ENCODE measurements at regions not wholly inside any gene's neighbourhood (a gene's known extent, or its start where the extent isn't known, plus 50 kb on each side); places are given as distances from the start of the nearest gene placed in this dataset.

- H3K4me3 ChIP-seq, result no peak overlapping the region
- TF ChIP-seq POLR2AphosphoS5 (IDR thresholded peaks at IDR 0.05), result no peak
- TF ChIP-seq POLR2A (IDR thresholded peaks at IDR 0.05; ENCODE audit: low read depth), result no peak
- TF ChIP-seq CTCF (IDR thresholded peaks at IDR 0.05), result no peak
- no peak for TF ChIP-seq EP300 (IDR thresholded peaks at IDR 0.05)
- WGBS, result 90% methylated on average over 4 of the region's 4 CpGs
Measured at GRCh38 chr3:59277201-59277600, 227.4 kb upstream of the CFAP20DC start.

DNA sequence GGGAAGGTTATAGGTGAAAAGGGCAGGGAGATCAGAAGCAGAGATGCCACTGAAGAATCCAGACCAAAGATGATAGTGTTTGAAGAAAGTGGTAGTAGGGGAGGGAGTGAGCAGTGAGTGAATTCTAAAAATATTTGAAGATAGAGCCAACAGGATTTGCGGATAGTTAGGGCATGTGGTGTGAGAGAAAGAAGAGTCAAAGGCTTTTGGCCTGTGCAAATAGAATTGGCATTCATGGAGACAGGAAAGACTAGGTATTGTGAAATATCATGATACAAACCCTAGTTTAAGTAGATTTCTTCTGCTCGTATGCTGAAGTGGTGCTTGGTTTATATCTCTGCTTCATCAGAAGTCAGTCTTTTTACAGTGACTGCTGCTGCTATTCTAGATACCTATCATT lies 224.2 kb upstream of the CFAP20DC start:
- no peak for DNase-seq (ENCODE audit: extremely low spot score)
- no peaks in the 10 kb centered on the region for H3K9me3 ChIP-seq
- intact Hi-C loops (cut with DNase I), result no loop called here
- 73% methylated on average over 2 of the region's 2 CpGs for WGBS
- H3K4me1 ChIP-seq, result no peaks in the 10 kb centered on the region
- H3K36me3 ChIP-seq, result no peaks in the 10 kb centered on the region
- no peaks in the 10 kb centered on the region for H3K27me3 ChIP-seq
- no peak overlapping the region for H3K27ac ChIP-seq (replicated peaks in 1 of 4)
- H3K4me3 ChIP-seq, result no peak overlapping the region
- TF ChIP-seq POLR2A (IDR thresholded peaks at IDR 0.05; ENCODE audit: low read depth) (no peak), POLR2AphosphoS5 (IDR thresholded peaks at IDR 0.05) (no peak), EP300 (IDR thresholded peaks at IDR 0.05) (no peak)

More at GRCh38 chr3:59277201-59277600, 227.4 kb upstream of the CFAP20DC start:
- no peaks in the 10 kb centered on the region for H3K4me1 ChIP-seq
- DNase-seq (ENCODE audit: extremely low spot score), result no peak
- intact Hi-C loops (cut with DNase I), result no loop called here
- no peaks in the 10 kb centered on the region for H3K27me3 ChIP-seq
- no peaks in the 10 kb centered on the region for H3K9me3 ChIP-seq
- no peak overlapping the region for H3K27ac ChIP-seq (replicated peaks in 1 of 4)
- no peaks in the 10 kb centered on the region for H3K36me3 ChIP-seq

DNA sequence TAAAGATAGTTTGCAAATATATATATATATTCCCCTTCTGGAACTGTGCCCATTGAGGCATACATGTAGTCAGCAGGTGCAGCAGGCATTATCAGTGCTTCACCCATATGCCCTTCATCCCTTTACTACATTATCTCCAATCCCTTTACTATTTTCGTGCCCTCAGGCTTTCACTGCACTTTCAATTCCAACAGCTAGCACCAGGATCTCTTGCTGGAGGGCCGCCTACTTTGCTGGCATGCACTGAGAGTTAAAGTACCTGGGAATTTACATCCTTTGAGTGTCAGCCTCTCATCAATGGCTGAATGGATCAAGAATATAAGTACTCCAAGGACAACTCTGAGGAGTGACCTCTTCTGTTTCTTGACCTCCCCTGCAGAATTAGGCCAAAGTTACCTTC lies 222.1 kb upstream of the CFAP20DC start:
- no peak overlapping the region for H3K27ac ChIP-seq (replicated peaks in 1 of 4)
- WGBS, result 88% methylated on average over 2 of the region's 2 CpGs
- intact Hi-C loops (cut with DNase I), result no loop called here
- H3K9me3 ChIP-seq, result no peaks in the 10 kb centered on the region
- H3K4me1 ChIP-seq, result no peaks in the 10 kb centered on the region
- TF ChIP-seq EP300 (IDR thresholded peaks at IDR 0.05) (no peak), POLR2AphosphoS5 (IDR thresholded peaks at IDR 0.05) (no peak), CTCF (IDR thresholded peaks at IDR 0.05) (no peak), POLR2A (IDR thresholded peaks at IDR 0.05; ENCODE audit: low read depth) (no peak)
- H3K36me3 ChIP-seq, result no peaks in the 10 kb centered on the region
- no peaks in the 10 kb centered on the region for H3K27me3 ChIP-seq
- no peak overlapping the region for H3K4me3 ChIP-seq
- DNase-seq (ENCODE audit: extremely low spot score), result no peak

GRCh38 chr3:59270921-59271320 lies 221.1 kb upstream of the CFAP20DC start:
- no peak for DNase-seq (ENCODE audit: extremely low spot score)
- Histone ChIP-seq H3K27ac (replicated peaks in 1 of 4) (no peak overlapping the region), H3K27me3 (no peaks in the 10 kb centered on the region), H3K9me3 (no peaks in the 10 kb centered on the region), H3K4me3 (no peak overlapping the region), H3K36me3 (no peaks in the 10 kb centered on the region), H3K4me1 (no peaks in the 10 kb centered on the region)
- intact Hi-C loops (cut with DNase I), result no loop called here
- TF ChIP-seq POLR2AphosphoS5 (IDR thresholded peaks at IDR 0.05) (no peak), CTCF (IDR thresholded peaks at IDR 0.05) (no peak), EP300 (IDR thresholded peaks at IDR 0.05) (no peak), POLR2A (IDR thresholded peaks at IDR 0.05; ENCODE audit: low read depth) (no peak)
- 92% methylated on average over 4 of the region's 4 CpGs for WGBS

DNA sequence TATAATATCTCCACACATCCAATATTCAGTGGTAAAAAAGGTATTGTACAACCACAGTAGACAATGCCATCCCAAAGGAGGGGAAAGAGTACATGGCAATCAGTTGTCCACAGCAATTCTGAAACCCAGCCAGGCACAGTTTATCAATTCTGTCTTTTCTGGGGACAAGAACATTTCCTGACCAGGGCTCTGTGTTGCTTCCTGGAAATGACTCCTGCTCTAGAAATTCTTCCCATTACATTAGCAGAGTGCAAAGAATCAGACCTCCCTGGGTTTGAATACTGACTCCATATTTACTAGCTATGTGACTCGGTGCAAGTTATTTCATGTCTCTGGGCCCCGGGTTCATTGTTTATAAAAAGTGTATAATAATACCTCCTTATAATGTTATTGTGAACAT lies 220.4 kb upstream of the CFAP20DC start:
- intact Hi-C loops (cut with DNase I), result no loop called here

More for the DNA sequence above, 220.4 kb upstream of the CFAP20DC start:
- TF ChIP-seq POLR2A (IDR thresholded peaks at IDR 0.05; ENCODE audit: low read depth) (no peak), EP300 (IDR thresholded peaks at IDR 0.05) (no peak), POLR2AphosphoS5 (IDR thresholded peaks at IDR 0.05) (no peak), CTCF (IDR thresholded peaks at IDR 0.05) (no peak)
- H3K4me1 ChIP-seq, result no peaks in the 10 kb centered on the region
- H3K4me3 ChIP-seq, result no peak overlapping the region
- no peaks in the 10 kb centered on the region for H3K9me3 ChIP-seq
- WGBS, result 75% methylated on average over 2 of the region's 2 CpGs
- no peaks in the 10 kb centered on the region for H3K27me3 ChIP-seq
- H3K36me3 ChIP-seq, result no peaks in the 10 kb centered on the region
- DNase-seq (ENCODE audit: extremely low spot score), result no peak
- H3K27ac ChIP-seq (replicated peaks in 1 of 4), result no peak overlapping the region
